HepG2 (cell line): ENCODE measurements at regions not wholly inside any gene's neighbourhood (a gene's known extent, or its start where the extent isn't known, plus 50 kb on each side); places are given as distances from the start of the nearest gene placed in this dataset.

ENCODE experiments used
- ATAC-seq: fragments of 200-7000 bp; cut with Tn5 transposase; 3 replicates; pipeline ENCODE4 v1.9.1; 2020; ENCODE audit warnings: mild to moderate bottlenecking, moderate library complexity
- BruUV-seq: library from RNA; stranded (reverse); fragments of 400-500 nt; replicated peaks from 2 replicates; lab custom pipeline; 2021; lab: Mats Ljungman, UMichigan
- CTCF ChIA-PET: fragments of 300-600 bp; formaldehyde crosslinking; extraction: SDS; loops from one replicate; lab custom pipeline; 2021; ENCODE audit warnings: low total read pairs, inconsistent platforms, low intra/inter-chr PET ratio; lab: Yijun Ruan, JAX
- POLR2A ChIA-PET: fragments of 350-600 bp; sonication (Branson Sonifier 250); formaldehyde crosslinking; loops from one replicate; lab custom pipeline; 2020; ENCODE audit warnings: antibody characterized with exemption, inconsistent platforms; lab: Yijun Ruan, JAX
- DNase-seq: peaks from one replicate; pipeline ENCODE4 v3.0.0-alpha.2; 2015; ENCODE audit warnings: low spot score
- FAIRE-seq: peaks from 3 replicates; lab custom pipeline; 2011; peaks lifted over from hg19 to GRCh38; lab: Jason Lieb, UNC
- H2AFZ ChIP-seq: one replicate; pipeline ENCODE4 v1.6.1; 2011; ENCODE audit warnings: low read length, inconsistent platforms
- H3K27ac ChIP-seq: fragments of 300-600 bp; 3 replicates; pipeline ENCODE4 v1.8.0; 2011; ENCODE audit warnings: mixed run types, mild to moderate bottlenecking, mixed read lengths, low read length, inconsistent platforms; ENCODE audit not compliant: insufficient read depth; ENCODE audit errors: extremely low read length
- H3K27me3 ChIP-seq, 2 experiments: fragments of 200-600 bp in 1 of 2; 2 replicates in 1 of 2; 3 replicates in 1 of 2; pipeline versions ENCODE4 v1.6.0 to v1.8.0; 2011; ENCODE audit warnings: low read length in 2 of 2, mild to moderate bottlenecking in 2 of 2, moderate library complexity in 2 of 2, inconsistent platforms in 1 of 2; ENCODE audit not compliant: insufficient read depth in 2 of 2, control insufficient read depth in 1 of 2
- H3K36me3 ChIP-seq, 2 experiments: fragments of 200-600 bp in 1 of 2; replicated peaks in 1 of 2; 2 replicates in 1 of 2; 3 replicates in 1 of 2; pipeline versions ENCODE4 v1.5.1 to v1.8.0; 2011; ENCODE audit warnings: low read length in 2 of 2, inconsistent platforms in 1 of 2; ENCODE audit not compliant: insufficient read depth in 2 of 2, control insufficient read depth in 1 of 2
- H3K4me1 ChIP-seq: 2 replicates; pipeline ENCODE4 v1.5.1; 2012; ENCODE audit warnings: low read length, inconsistent platforms; ENCODE audit not compliant: insufficient read depth
- H3K4me2 ChIP-seq: 2 replicates; pipeline ENCODE4 v1.6.0; 2011; ENCODE audit warnings: low read depth, low read length, inconsistent platforms
- H3K4me3 ChIP-seq, 3 experiments: fragments of 200-600 bp in 1 of 3; sonication (generic), shearing (Covaris generic) in 1 of 3; replicated peaks in 1 of 3; 2 replicates each; pipeline ENCODE4 v1.5.1; 2011 to 2016; ENCODE audit warnings: low read length in 3 of 3, inconsistent platforms in 2 of 3, low read depth in 2 of 3, mild to moderate bottlenecking in 2 of 3, control low read depth in 1 of 3, mixed read lengths in 1 of 3; ENCODE audit not compliant: insufficient read depth in 1 of 3
- H3K79me2 ChIP-seq: one replicate; pipeline ENCODE4 v1.6.1; 2011; ENCODE audit warnings: low read length, inconsistent platforms; ENCODE audit not compliant: insufficient read depth
- H3K9ac ChIP-seq: 2 replicates; pipeline ENCODE4 v1.6.0; 2011; ENCODE audit warnings: mild to moderate bottlenecking, low read depth, low read length, inconsistent platforms; ENCODE audit not compliant: insufficient read depth
- H3K9me3 ChIP-seq: 2 replicates; pipeline ENCODE4 v1.5.1; 2012; ENCODE audit warnings: mild to moderate bottlenecking, low read length
- H4K20me1 ChIP-seq: 2 replicates; pipeline ENCODE4 v1.6.0; 2011; ENCODE audit warnings: inconsistent platforms, mild to moderate bottlenecking, low read length, moderate library complexity; ENCODE audit not compliant: insufficient read depth
- ASH2L ChIP-seq: fragments of 300-600, 200-600 bp; sonication (generic); IDR thresholded peaks from 2 replicates; pipeline ENCODE4 v1.7.0; 2017; ENCODE audit warnings: low read depth, mild to moderate bottlenecking, moderate library complexity, mixed read lengths, low read length; ENCODE audit not compliant: insufficient read length
- BRD4 ChIP-seq: sonication (generic); formaldehyde crosslinking; IDR thresholded peaks from 2 replicates; pipeline ENCODE4 v1.4.0; 2020; ENCODE audit warnings: missing genetic modification reagents
- CENPT ChIP-seq: sonication (generic); formaldehyde crosslinking; IDR thresholded peaks from 2 replicates; pipeline ENCODE4 v1.8.0; 2022; ENCODE audit warnings: low read depth, mild to moderate bottlenecking, moderate library complexity, missing genetic modification reagents
- CREM ChIP-seq, 2 experiments: sonication (generic) in 1 of 2; formaldehyde crosslinking in 1 of 2; IDR thresholded peaks; 2 replicates each; pipeline versions ENCODE4 v1.4.0 to v1.6.1; 2016 to 2020; ENCODE audit warnings: antibody characterized with exemption in 1 of 2, mild to moderate bottlenecking in 1 of 2, missing genetic modification reagents in 1 of 2
- DPF2 ChIP-seq: sonication (generic); formaldehyde crosslinking; IDR thresholded peaks from 2 replicates; pipeline ENCODE4 v1.4.0; 2020; ENCODE audit warnings: mild to moderate bottlenecking, low read depth, missing genetic modification reagents, borderline replicate concordance
- FOXK1 ChIP-seq: sonication (generic); formaldehyde crosslinking; IDR thresholded peaks from 2 replicates; pipeline ENCODE4 v1.4.0; 2020; ENCODE audit warnings: low read depth, missing genetic modification reagents, borderline replicate concordance
- MBD4 ChIP-seq: IDR thresholded peaks from 2 replicates; pipeline ENCODE4 v1.6.1; 2012; ENCODE audit warnings: low read length, inconsistent platforms, borderline replicate concordance
- PAX8 ChIP-seq: sonication (generic); formaldehyde crosslinking; IDR thresholded peaks from 2 replicates; pipeline ENCODE4 v1.8.0; 2022; ENCODE audit warnings: mild to moderate bottlenecking, missing genetic modification reagents, borderline replicate concordance
- SMAD3 ChIP-seq: sonication (generic); formaldehyde crosslinking; IDR thresholded peaks from 2 replicates; pipeline ENCODE4 v1.4.0; 2020; ENCODE audit warnings: missing genetic modification reagents
- TEAD3 ChIP-seq: optimal IDR thresholded peaks from 2 replicates; pipeline ENCODE3; 2016; ENCODE audit warnings: borderline replicate concordance
- ZBTB42 ChIP-seq: sonication (generic); formaldehyde crosslinking; IDR thresholded peaks from 2 replicates; pipeline ENCODE4 v1.5.0; 2020; ENCODE audit warnings: mild to moderate bottlenecking, missing genetic modification reagents
- ZC3H13 ChIP-seq: sonication (generic); formaldehyde crosslinking; IDR thresholded peaks from 2 replicates; pipeline ENCODE4 v1.8.1; 2023; ENCODE audit warnings: mild to moderate bottlenecking, missing genetic modification reagents, moderate library complexity
- ZNF136 ChIP-seq: sonication (generic); formaldehyde crosslinking; IDR thresholded peaks from 2 replicates; pipeline ENCODE4 v1.8.1; 2022; ENCODE audit warnings: low read depth, mild to moderate bottlenecking, moderate library complexity, missing genetic modification reagents
- ZNF33B ChIP-seq: sonication (generic); formaldehyde crosslinking; IDR thresholded peaks from 2 replicates; pipeline ENCODE4 v1.5.1; 2020; ENCODE audit warnings: mild to moderate bottlenecking, missing genetic modification reagents
- WGBS: methylation state at CpG from one replicate; pipeline ENCODE4 v1.1.6; 2017; ENCODE audit warnings: low lambda C conversion rate; 5-methylcytosine and 5-hydroxymethylcytosine counted together
- in situ Hi-C: cut with HindIII; loops from 2 replicates; pipeline ENCODE4 v1.10.0; 2017; ENCODE audit warnings: low pct_unique_long_range_greater_than_20kb; ENCODE audit not compliant: extremely low pct_ligation_motif_present
- intact Hi-C: fragments of 100-400 bp; cut with micrococcal nuclease; formaldehyde crosslinking; loops from one replicate; pipeline ENCODE4 v1.10.0; 2022; ENCODE audit not compliant: unreplicated experiment

DNA sequence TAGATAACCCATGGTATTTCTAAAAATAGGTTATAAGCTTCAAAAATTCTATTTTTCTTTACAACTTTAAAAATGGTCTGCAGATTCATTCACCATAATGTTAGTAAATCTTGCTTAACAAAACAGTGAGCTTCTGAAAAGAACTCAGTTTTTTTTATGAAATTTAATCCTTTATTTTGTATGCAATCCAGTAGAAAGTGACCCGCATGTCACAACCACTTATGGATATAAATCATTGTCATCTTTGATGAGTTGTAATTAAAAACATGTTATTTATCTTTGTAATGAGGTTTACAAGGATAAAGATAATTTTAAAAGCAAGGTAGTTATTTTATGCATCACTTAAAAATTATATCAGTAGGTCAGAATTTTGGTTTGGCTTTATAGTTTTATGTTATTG, 173.5 kb upstream of the SEMA3A start:
- CTCF ChIA-PET: no interaction called here
- Histone ChIP-seq H3K79me2 (no peaks in the 10 kb centered on the region), H3K36me3 (no peaks in the 10 kb centered on the region), H2AFZ (no peak overlapping the region), H4K20me1 (no peaks in the 10 kb centered on the region), H3K4me3 (no peak overlapping the region), H3K9me3 (no peaks in the 10 kb centered on the region), H3K9ac (no peak overlapping the region), H3K4me2 (no peak overlapping the region), H3K27ac (no peak overlapping the region), H3K4me1 (no peaks in the 10 kb centered on the region)
- WGBS: 0% methylated on average over 1 of the region's 1 CpG
- ATAC-seq: no peak
- in situ Hi-C loops: no loop called here
- no TSS peak for BruUV-seq
- POLR2A ChIA-PET: no interaction called here
- DNase-seq: no peak
- intact Hi-C loops: no loop called here
- TF ChIP-seq ZNF33B (CRISPR knock-in tag) (no peak), PAX8 (CRISPR knock-in tag) (no peak), FOXK1 (CRISPR knock-in tag) (no peak), DPF2 (CRISPR knock-in tag) (no peak), CENPT (no peak), ZC3H13 (CRISPR knock-in tag) (no peak), CREM (IDR thresholded peaks at IDR 0.05) (no peak), CREM (CRISPR knock-in tag; IDR thresholded peaks at IDR 0.05) (no peak), ZNF136 (no peak), TEAD3 (CRISPR knock-in tag) (no peak)
- TF ChIP-seq, all 625 proteins: peak for 0
- FAIRE-seq: no peak
- no peaks in the 10 kb centered on the region for H3K27me3 ChIP-seq

DNA sequence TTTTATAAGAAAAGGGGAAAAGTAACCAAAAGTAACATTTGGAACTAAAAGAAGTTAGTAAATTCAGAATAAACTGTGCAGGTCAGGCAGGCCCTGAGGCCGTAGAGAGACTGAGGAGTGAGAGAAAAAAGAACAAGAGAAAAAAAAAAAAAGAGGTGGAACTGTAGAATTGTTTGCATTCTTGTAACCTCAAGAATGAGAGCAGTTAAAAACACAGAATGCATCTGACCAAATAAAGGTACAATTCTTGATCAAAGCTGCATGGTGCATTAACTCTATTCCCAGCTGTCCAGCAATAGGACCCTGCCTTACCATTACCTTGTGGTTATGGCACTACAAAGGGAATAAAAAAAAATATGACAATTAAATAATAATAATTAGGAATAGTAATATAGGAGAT, 170.1 kb upstream of the SEMA3A start:
- H3K4me3 ChIP-seq: no peak overlapping the region
- no peak for ATAC-seq
- H3K4me2 ChIP-seq: no peak overlapping the region
- no peak overlapping the region for H2AFZ ChIP-seq
- H3K4me1 ChIP-seq: no peaks in the 10 kb centered on the region
- no peak overlapping the region for H3K27ac ChIP-seq
- H3K36me3 ChIP-seq: no peaks in the 10 kb centered on the region
- DNase-seq: no peak
- BruUV-seq: no TSS peak
- FAIRE-seq: no peak
- H3K27me3 ChIP-seq: no peaks in the 10 kb centered on the region
- TF ChIP-seq ZBTB42 (CRISPR knock-in tag) (no peak), BRD4 (CRISPR knock-in tag) (no peak), ASH2L (no peak), MBD4 (no peak), SMAD3 (no peak)
- TF ChIP-seq, all 625 proteins: peak for 0
- H4K20me1 ChIP-seq: no peaks in the 10 kb centered on the region
- intact Hi-C loops (no loop called here), in situ Hi-C loops (no loop called here)
- CTCF ChIA-PET: no interaction called here
- WGBS: 0% methylated on average over 1 of the region's 1 CpG
- POLR2A ChIA-PET: no interaction called here
- no peaks in the 10 kb centered on the region for H3K9me3 ChIP-seq
- H3K9ac ChIP-seq: no peak overlapping the region
- H3K79me2 ChIP-seq: no peaks in the 10 kb centered on the region
